GM06990 (cell line): ENCODE measurements at regions not wholly inside any gene's neighbourhood (a gene's known extent, or its start where the extent isn't known, plus 50 kb on each side); places are given as distances from the start of the nearest gene placed in this dataset.

Experiments used
- DNase-seq: peaks from one replicate; pipeline ENCODE4 v3.0.0-alpha.2; 2011; ENCODE audit not compliant: insufficient read length; ENCODE audit errors: extremely low read depth
- H3K27me3 ChIP-seq: replicated peaks from 2 replicates; pipeline ENCODE4 v1.6.0; 2011; ENCODE audit warnings: low read length; ENCODE audit not compliant: control insufficient read depth, insufficient read depth
- H3K36me3 ChIP-seq: 2 replicates; pipeline ENCODE4 v1.5.1; 2011; ENCODE audit warnings: low read length; ENCODE audit not compliant: control insufficient read depth, insufficient read depth
- H3K4me3 ChIP-seq: replicated peaks from 2 replicates; pipeline ENCODE4 v1.5.1; 2011; ENCODE audit warnings: low read depth, mild to moderate bottlenecking, control low read depth, low read length
- CTCF ChIP-seq: IDR thresholded peaks from 2 replicates; pipeline ENCODE4 v1.5.1; 2011; ENCODE audit warnings: low read length, control low read depth, mild to moderate bottlenecking, inconsistent platforms; ENCODE audit not compliant: insufficient read depth, poor library complexity, severe bottlenecking

- Histone ChIP-seq H3K36me3 (no peaks in the 10 kb centered on the region), H3K4me3 (no peak overlapping the region), H3K27me3 (no peaks in the 10 kb centered on the region)
- DNase-seq, result no peak
- peak; percentile 21 for TF ChIP-seq CTCF
These were observed 413.3 kb downstream of the TSN start for GRCh38 chr2:122168799-122169198.

- DNase-seq, result no peak
- H3K36me3 ChIP-seq, result no peaks in the 10 kb centered on the region
- no peaks in the 10 kb centered on the region for H3K27me3 ChIP-seq
- no peak overlapping the region for H3K4me3 ChIP-seq
- no peak for TF ChIP-seq CTCF
These were observed 417.4 kb downstream of the TSN start for GRCh38 chr2:122172812-122173211.

DNA sequence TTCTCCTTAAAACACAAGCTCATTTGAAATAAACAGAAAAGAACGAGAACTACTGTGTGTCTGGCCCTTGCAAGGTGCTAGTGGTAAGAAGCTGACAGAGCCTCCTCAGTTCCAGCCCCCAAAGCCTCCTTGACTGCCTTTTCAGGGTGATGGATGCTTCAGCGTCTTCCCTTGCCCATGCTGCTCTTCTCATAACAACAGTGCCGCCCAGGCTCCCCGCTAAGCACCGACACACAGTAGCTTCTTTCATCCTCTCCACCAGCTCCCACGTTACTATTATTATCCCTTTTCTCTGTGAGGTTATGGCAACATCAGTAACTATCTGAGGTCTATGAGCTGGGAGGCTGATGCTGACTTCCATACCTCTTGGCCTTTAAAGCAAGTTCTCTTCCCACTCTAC lies 418.6 kb downstream of the TSN start:
- Histone ChIP-seq H3K4me3 (no peak overlapping the region), H3K36me3 (no peaks in the 10 kb centered on the region), H3K27me3 (no peaks in the 10 kb centered on the region)
- DNase-seq, result no peak
- no peak for TF ChIP-seq CTCF

GRCh38 chr2:122179492-122180165 lies 424.2 kb downstream of the TSN start:
- no peak for TF ChIP-seq CTCF
- Histone ChIP-seq H3K27me3 (no peaks in the 10 kb centered on the region), H3K36me3 (no peaks in the 10 kb centered on the region), H3K4me3 (no peak overlapping the region)
- no peak for DNase-seq

DNA sequence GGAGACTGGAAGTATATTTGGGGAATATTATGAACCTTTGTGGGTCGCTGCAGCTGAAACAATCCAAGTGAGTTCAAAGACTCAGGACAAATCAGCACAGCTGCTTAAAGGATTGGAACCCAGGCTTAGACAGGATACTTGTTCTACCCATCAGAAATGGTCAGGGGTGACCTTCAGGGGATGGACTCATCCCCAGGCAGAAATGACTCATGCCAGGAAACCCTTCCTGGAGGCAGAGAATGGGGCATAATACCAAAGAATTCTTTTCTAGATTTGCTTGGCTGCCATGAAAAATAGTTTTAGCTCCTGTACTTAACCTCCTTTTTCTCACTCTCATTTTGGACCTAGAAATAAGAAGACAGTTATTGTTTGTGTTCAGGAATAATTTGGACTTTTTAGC lies 425.5 kb downstream of the TSN start:
- DNase-seq, result no peak
- H3K27me3 ChIP-seq, result no peaks in the 10 kb centered on the region
- no peaks in the 10 kb centered on the region for H3K36me3 ChIP-seq
- TF ChIP-seq CTCF, result no peak
- no peak overlapping the region for H3K4me3 ChIP-seq
